ENCODE measurements at regions not wholly inside any gene's neighbourhood (a gene's known extent, or its start where the extent isn't known, plus 50 kb on each side); places are given as distances from the start of the nearest gene placed in this dataset.
"Not testable (repeated sequence)": the region's sequence is repeated elsewhere in the genome, so short reads cannot be mapped to it uniquely, and the experiment has no call there.

DNA sequence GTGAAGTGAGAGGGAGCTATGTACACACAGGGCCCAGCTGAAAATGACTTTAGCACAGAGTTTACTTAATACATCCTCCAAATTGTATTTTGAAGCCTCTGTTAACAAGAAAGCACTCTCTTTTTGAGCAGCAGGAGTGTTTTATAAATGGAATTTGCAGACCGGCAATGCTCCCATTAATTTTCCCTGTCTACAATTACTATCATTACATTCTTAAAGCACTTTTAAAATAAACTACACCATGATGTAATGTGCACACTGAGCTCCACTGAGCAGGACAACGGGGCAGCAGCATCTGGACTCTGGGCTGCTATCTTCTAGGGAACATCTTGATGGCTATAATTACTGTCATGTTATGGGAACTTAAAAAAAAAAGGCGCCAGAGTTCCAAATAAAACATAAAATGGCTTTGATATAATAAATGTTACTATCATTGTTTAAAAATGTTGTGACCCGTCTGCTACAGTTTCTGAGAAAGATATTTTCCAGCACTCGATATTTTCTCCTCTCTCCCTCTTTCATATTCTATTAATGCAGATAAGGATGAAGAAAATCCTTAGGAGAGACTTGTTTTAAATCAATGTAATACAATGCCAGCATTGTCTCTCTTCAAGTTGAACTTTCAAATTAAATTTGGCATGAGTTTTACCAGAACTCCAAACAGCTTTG lies 150.9 kb downstream of the HLX start:
- DNase-seq, result no peak

GRCh38 chr1:221030990-221031389 lies 151.7 kb downstream of the HLX start:
- no peak for DNase-seq

GRCh38 chr1:221031458-221032203 lies 152.4 kb downstream of the HLX start:
- no peak for DNase-seq

DNA sequence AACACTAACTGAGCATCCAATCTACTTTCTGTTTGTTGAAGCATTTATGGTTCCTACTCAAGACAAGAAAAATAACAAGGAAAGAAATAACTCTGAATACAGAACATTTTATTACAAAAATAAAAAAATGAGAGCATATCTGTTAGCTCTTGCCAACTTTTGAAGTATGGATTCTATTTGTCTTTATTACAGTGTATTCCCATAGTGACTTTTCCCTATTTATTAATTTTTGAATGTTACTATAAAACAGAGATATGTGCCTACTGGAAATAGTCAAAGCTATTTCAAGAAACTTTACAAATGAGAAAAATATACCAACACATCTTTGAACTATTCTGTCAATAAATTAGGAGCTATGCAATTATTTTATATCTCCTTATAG lies 153.0 kb downstream of the HLX start:
- no peak for DNase-seq

- no peak for DNase-seq
These were observed 153.5 kb downstream of the HLX start for GRCh38 chr1:221032637-221033280.

DNA sequence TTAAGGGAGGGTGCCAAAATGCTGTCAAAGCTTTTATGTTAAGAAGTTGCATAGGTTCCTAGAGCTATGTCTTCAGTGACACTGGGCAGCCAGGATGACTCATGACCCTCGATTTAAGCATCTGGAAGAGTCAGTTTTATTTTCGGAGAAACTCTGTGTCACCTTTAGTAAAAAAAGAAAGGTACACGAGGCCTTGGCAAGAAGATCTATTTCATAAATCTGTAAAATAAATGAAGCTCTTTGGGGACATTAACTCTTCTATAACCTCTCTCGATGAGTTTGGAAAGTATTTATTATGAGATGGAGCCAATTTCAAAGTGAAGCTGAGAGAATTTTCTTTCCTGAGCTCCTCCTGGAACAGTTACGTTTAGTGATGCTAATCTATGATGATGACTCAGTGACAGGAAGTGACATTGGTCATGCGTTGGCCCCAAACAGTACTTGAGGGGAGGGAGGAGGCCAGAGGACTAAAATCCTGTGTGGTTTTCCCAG lies 156.5 kb downstream of the HLX start:
- no peak for DNase-seq

DNA sequence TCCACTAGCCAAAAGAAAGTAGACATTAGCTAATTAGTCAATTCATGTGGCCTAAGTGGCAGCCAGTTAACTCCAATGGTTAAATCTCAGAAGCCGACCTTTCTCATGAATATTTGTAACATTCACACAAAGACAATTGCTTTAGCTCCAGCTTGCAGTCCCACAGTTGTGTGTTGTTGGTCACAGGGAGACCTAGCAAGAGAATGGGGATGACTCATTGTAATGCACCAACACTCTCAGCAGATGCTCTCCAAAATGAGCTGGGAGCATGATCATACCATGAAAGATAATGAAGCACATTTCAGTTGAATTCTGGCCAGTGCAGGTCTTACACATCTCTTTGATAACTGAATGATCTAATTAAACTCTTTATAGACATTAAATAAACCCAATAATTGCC lies 160.4 kb downstream of the HLX start:
- DNase-seq, result no peak

GRCh38 chr1:221040101-221040500 lies 160.9 kb downstream of the HLX start:
- no peak for DNase-seq

- no peak for DNase-seq
These were observed 161.5 kb downstream of the HLX start for GRCh38 chr1:221040691-221041285.

DNA sequence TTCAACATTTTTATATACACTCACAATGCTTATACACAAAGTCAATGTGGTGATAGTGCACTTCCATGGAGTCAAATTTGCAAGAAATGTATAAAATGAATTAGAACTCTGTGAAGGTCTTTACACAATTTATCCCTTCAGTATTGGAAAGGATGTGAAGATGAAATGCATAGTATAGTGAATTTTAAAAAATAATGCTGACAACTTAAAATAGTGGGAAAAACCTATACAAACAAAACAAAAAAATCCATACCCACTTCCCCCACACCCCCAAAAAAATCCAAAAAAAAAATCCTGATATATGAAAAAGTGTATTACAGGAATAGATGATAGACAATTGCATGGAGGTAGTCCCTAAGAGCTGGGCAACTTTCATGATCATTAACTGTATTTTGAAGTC lies 165.3 kb downstream of the HLX start:
- DNase-seq, result no peak

DNA sequence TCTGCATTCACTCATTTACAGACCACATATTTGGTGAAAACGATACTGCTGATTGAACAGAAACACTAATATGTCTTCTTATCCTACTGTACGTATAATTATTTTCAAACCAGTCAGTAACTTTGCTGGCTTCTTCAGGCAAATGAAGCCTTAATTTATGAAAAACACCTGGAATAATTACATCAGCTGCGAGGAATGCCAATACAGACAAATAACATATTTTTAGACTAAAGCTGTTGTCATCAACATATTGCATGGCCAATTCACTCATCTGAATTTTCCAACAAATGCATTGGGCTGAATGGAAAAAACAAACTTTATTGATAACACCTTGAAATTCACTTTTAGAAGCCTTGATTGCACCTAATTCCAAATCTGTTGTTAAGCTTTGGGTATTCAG lies 165.9 kb downstream of the HLX start:
- no peak for DNase-seq

- DNase-seq, result no peak
These were observed 166.9 kb downstream of the HLX start for GRCh38 chr1:221045842-221046831.

- not testable (repeated sequence) for DNase-seq
These were observed 172.1 kb downstream of the HLX start for GRCh38 chr1:221051391-221051790.

- no peak for DNase-seq
These were observed 174.6 kb downstream of the HLX start for GRCh38 chr1:221053889-221054288.

DNA sequence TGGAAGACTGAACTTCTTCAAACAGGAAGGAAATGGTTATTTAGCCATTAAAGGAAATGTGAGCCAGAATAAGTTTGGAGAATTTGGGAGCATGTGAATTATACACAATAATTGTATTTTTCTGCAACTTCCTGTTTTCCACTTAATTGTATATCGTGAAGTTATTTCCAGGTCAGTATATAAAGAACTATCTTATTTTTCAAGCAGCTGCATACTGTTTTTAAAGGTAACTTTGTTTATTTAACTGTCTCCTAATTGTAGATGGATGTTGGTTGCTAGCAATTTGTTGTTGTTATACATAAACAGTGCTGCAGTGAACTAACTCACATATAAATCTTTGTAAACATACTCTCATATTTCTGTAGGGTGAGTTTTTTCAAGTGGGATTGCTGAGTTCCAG lies 180.3 kb downstream of the HLX start:
- no peak for DNase-seq

DNA sequence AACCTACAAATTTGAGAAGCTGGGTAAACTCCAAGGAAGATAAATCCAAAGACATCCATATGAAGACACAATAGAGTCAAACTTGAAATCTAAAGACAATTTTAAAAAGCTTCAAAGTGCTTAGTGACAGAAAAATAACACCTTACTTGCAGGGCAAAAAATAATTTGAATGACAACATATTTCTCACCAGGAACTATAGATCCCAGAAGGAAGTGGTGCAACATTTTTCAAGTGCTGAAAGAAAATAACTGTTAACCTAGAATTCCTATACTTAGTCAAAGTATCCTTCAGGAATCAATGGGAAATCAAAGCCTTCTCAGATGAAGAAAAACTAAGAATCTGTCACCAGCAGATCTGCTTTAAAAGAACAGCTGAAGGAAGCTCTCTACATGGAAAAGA lies 184.4 kb downstream of the HLX start:
- DNase-seq, result no peak

GRCh38 chr1:221066351-221067001 lies 187.2 kb downstream of the HLX start:
- DNase-seq, result no peak

- no peak for DNase-seq
These were observed 188.5 kb downstream of the HLX start for GRCh38 chr1:221067721-221068120.

DNA sequence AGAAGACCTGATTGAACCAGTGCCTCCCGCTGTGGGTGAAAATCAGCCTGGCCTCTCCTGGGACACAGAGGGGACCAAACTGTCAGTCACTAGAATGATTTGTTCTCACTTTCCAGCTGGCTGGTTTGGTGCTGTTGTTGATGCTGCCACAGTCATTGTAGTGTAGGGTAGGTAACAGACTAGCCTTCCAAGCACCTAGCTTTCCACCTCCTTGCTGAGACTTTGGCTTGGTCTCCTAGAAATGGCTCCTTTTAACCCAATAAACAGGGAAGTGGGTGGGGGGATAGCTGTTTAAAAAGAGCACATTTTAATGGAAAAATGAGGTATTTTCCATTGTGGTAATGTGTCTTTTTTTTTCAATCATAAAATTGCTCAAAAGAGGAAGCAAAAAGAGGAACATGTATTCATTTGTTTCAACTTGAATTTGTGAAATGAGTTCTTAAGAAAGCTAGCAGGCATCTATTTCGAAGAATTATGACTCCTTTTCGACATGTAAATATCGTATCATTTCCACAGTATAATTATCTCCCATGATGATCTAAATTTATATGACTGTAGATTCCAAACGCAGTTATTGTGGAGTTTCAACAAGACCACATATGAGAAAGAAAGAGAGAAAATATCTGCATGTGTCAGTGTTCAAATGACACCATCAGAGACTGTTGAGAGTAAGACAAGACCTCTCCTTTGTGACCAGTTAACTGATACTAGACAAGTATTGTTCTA lies 190.1 kb downstream of the HLX start:
- DNase-seq, result no peak

- DNase-seq, result no peak
These were observed 190.7 kb downstream of the HLX start for GRCh38 chr1:221069986-221070385.

DNA sequence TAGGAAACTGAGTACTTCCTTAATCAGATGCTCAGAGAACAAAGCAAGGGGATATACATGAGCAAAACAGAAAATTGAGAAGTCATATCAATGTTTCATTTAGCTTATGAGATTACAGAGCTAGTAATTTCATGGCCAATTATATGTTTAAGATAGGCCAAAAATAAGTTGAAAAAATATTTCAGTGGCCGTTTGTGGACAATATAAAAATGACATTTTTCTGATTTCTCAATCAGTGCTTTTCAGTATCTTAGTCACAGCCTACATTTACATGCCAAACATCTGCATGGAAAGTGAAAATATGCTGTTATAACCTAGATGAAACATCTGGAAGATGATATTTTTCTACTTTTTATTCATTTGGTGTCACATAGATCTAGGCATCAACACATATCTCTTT lies 192.5 kb downstream of the HLX start:
- DNase-seq, result no peak

All from stimulated activated naive CD4-positive, alpha-beta T cell treated with Interleukin-2 at 50 U/mL for 16 hours (primary cell).